ENCODE measurements at regions not wholly inside any gene's neighbourhood (a gene's known extent, or its start where the extent isn't known, plus 50 kb on each side); places are given as distances from the start of the nearest gene placed in this dataset.

- DNase-seq = no peak
Measured at GRCh38 chr2:180071797-180072196, 64.7 kb upstream of the CWC22 start.

GRCh38 chr2:180063494-180064092 is 56.5 kb upstream of the CWC22 start:
- no peak for DNase-seq

- DNase-seq = no peak
Measured at GRCh38 chr2:180062178-180062577, 55.1 kb upstream of the CWC22 start.

- DNase-seq = no peak
Measured at GRCh38 chr2:180061546-180061945, 54.4 kb upstream of the CWC22 start.

GRCh38 chr2:180061085-180061484 is 54.0 kb upstream of the CWC22 start:
- DNase-seq = no peak

- DNase-seq = no peak
Measured at GRCh38 chr2:180058993-180059392, 51.9 kb upstream of the CWC22 start.

GRCh38 chr2:180057706-180058412 is 50.8 kb upstream of the CWC22 start:
- DNase-seq = no peak

All from hypothalamus (tissue), 51 donors.